Muscle layer of duodenum (tissue), 2 donors: ENCODE measurements at regions not wholly inside any gene's neighbourhood (a gene's known extent, or its start where the extent isn't known, plus 50 kb on each side); places are given as distances from the start of the nearest gene placed in this dataset.

Experiments
- H3K27ac ChIP-seq: one replicate; pipeline ENCODE4 v1.7.0; 2013; ENCODE audit warnings: mild to moderate bottlenecking, low read length
- H3K27me3 ChIP-seq: one replicate; pipeline ENCODE4 v1.7.0; 2013; ENCODE audit warnings: low read depth, mild to moderate bottlenecking, control low read depth, low read length
- H3K36me3 ChIP-seq, 2 donors: one replicate each; pipeline ENCODE4 v1.7.0; 2013; ENCODE audit warnings: low read length in 2 of 2, control low read depth in 1 of 2, mild to moderate bottlenecking in 1 of 2; ENCODE audit not compliant: insufficient read depth in 2 of 2, control insufficient read depth in 1 of 2
- H3K4me1 ChIP-seq, 2 donors: one replicate each; pipeline ENCODE4 v1.7.0; 2013; ENCODE audit warnings: low read length in 2 of 2, mild to moderate bottlenecking in 2 of 2, control low read depth in 1 of 2, moderate library complexity in 1 of 2; ENCODE audit not compliant: insufficient read depth in 2 of 2, control insufficient read depth in 1 of 2
- H3K4me3 ChIP-seq, 2 donors: one replicate each; pipeline ENCODE4 v1.7.0; 2013; ENCODE audit warnings: low read length in 2 of 2, low read depth in 1 of 2, mild to moderate bottlenecking in 1 of 2
- H3K9me3 ChIP-seq, 2 donors: one replicate each; pipeline ENCODE4 v1.7.0; 2013; ENCODE audit warnings: low read length in 2 of 2, control low read depth in 1 of 2, mild to moderate bottlenecking in 1 of 2; ENCODE audit not compliant: control insufficient read depth in 1 of 2
- donor health status: healthy.

DNA sequence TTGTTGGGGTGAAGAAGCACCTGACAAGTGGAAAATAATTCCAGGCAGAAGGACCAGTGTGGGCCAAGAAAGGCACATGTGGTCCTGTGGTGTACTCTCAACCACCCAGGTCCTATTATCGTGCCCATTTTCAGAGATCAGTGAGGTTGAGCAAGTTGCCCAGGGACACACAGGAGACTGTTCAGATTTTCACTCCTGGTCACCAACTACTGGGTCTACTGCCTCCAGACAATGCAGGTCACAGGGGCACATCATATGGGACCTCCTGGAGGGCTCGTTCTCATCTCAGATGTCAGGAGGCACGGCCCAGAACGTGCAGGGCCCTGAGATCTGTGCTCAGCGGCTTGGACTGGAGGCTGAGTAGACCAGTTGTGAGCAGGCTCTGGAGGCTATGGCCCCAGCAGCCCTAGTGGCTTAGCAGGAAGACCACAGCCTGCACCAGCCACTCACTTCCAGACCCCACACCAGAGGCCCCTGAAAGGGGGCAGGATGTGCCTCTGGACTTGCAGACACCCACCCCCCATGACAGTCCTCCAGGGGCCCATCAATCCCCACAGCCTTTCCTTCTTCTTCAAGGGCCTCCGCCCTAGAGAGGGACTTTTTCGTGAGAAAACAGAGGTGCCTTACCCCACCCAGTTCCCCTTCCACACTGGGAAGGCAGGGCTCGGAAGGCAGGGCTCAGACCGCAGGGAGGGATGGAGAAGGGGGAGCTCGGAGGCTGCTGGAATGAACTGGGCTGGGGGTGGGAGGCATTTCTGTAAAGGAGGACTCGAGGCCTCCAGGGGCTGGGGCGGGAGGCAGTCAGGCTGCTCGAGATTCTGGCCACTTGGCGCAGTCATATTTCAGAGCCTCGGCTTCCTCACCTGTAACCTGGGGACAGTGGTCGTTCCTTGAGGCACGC, 82.7 kb upstream of the NEURL1B start:
- H3K36me3 ChIP-seq: no peaks in the 10 kb centered on the region
- no peak overlapping the region for H3K4me3 ChIP-seq
- H3K27me3 ChIP-seq: no peaks in the 10 kb centered on the region
- no peaks in the 10 kb centered on the region for H3K9me3 ChIP-seq
- peaks cover 6 to 50% of the 10 kb centered on the region in 2 donors for H3K4me1 ChIP-seq
- H3K27ac ChIP-seq: peak overlapping the region; percentile 5

DNA sequence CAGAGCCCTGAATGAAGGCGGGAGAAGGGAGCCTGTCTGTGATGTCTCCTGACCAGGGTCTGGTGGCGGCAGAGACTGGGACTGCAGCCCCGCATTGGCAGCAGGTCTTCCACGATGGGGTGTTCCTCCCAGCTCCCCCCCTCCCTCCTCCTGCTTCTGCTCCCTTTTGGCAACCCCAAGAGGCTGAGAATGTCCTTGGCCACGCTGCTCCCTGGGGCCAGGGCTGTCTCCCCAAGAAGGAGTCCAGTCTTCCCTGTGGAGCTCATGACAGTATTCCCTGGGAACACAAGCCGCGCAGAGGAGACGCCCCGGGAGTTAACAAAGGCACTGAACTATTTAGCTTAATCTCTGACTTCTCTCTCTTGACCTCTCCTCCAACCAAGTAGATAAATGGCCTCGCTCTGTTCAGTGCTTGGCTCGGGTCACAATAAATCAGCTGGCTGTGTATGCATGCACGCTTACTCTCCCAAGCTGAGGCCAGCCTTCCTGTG, 84.0 kb upstream of the NEURL1B start:
- Histone ChIP-seq H3K4me3 (no peak overlapping the region), H3K27ac (no peak overlapping the region), H3K9me3 (no peaks in the 10 kb centered on the region), H3K36me3 (no peaks in the 10 kb centered on the region), H3K27me3 (no peaks in the 10 kb centered on the region), H3K4me1 (peaks cover 6 to 50% of the 10 kb centered on the region in 2 donors)

GRCh38 chr5:172556262-172556661, 84.8 kb upstream of the NEURL1B start:
- Histone ChIP-seq H3K9me3 (no peaks in the 10 kb centered on the region), H3K27ac (no peak overlapping the region), H3K36me3 (no peaks in the 10 kb centered on the region), H3K27me3 (no peaks in the 10 kb centered on the region), H3K4me1 (peaks cover 6 to 50% of the 10 kb centered on the region in 2 donors), H3K4me3 (no peak overlapping the region)

DNA sequence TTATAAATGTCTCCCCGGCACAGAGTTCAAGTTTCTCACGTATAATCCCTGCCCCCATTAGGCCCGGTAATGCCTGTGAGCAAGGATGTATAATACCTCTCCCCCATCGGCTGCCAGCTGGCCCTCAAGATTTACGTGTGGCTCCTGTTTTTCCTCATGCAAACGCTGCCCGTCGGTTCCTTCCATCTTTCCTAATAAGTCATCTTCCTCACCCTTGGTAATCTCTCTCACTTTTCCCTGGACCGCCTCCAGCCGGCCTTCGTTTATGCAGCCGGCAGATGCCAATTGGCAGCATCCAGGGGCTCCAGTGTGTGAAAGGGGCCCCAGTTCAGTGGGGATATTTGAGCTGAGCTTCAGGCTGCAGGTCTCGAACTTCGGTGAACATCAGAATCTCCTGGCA, 86.5 kb upstream of the NEURL1B start:
- Histone ChIP-seq H3K36me3 (no peaks in the 10 kb centered on the region), H3K27ac (no peak overlapping the region), H3K4me1 (peaks cover 8 to 62% of the 10 kb centered on the region in 2 donors), H3K4me3 (no peak overlapping the region), H3K27me3 (no peaks in the 10 kb centered on the region), H3K9me3 (no peaks in the 10 kb centered on the region)

- no peak overlapping the region for H3K27ac ChIP-seq
- H3K9me3 ChIP-seq: no peaks in the 10 kb centered on the region
- H3K36me3 ChIP-seq: no peaks in the 10 kb centered on the region
- no peaks in the 10 kb centered on the region for H3K27me3 ChIP-seq
- no peak overlapping the region for H3K4me3 ChIP-seq
- H3K4me1 ChIP-seq: peaks cover 11 to 62% of the 10 kb centered on the region in 2 donors
Measured at GRCh38 chr5:172553903-172554302, 87.2 kb upstream of the NEURL1B start.

GRCh38 chr5:172553167-172553566, 87.9 kb upstream of the NEURL1B start:
- H3K27me3 ChIP-seq: no peaks in the 10 kb centered on the region
- no peaks in the 10 kb centered on the region for H3K36me3 ChIP-seq
- H3K4me3 ChIP-seq: no peak overlapping the region
- H3K4me1 ChIP-seq: peaks cover 11 to 61% of the 10 kb centered on the region in 2 donors
- no peaks in the 10 kb centered on the region for H3K9me3 ChIP-seq
- no peak overlapping the region for H3K27ac ChIP-seq

DNA sequence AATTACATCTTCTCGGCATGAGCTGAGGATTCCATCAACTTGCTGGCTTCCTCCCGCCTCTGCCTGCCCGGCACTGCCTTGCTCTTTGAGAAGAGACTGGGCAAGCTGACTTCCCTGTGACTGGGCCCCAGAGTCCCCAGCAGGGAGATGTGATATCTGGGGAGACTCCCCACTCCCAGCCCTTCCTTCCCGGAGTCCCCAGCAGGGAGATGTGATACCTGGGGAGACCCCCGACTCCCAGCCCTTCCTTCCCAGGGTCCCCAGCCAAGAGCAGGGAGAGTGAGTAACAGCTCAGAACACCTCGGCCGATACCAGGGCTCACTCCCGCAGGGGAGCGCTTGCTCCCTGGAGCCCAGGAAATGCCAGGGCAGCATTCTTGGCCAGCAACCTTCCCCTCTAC, 90.1 kb upstream of the NEURL1B start:
- H3K4me1 ChIP-seq: peaks cover 5 to 44% of the 10 kb centered on the region in 2 donors
- H3K36me3 ChIP-seq: no peaks in the 10 kb centered on the region
- H3K27me3 ChIP-seq: no peaks in the 10 kb centered on the region
- no peak overlapping the region for H3K4me3 ChIP-seq
- H3K9me3 ChIP-seq: no peaks in the 10 kb centered on the region
- no peak overlapping the region for H3K27ac ChIP-seq

DNA sequence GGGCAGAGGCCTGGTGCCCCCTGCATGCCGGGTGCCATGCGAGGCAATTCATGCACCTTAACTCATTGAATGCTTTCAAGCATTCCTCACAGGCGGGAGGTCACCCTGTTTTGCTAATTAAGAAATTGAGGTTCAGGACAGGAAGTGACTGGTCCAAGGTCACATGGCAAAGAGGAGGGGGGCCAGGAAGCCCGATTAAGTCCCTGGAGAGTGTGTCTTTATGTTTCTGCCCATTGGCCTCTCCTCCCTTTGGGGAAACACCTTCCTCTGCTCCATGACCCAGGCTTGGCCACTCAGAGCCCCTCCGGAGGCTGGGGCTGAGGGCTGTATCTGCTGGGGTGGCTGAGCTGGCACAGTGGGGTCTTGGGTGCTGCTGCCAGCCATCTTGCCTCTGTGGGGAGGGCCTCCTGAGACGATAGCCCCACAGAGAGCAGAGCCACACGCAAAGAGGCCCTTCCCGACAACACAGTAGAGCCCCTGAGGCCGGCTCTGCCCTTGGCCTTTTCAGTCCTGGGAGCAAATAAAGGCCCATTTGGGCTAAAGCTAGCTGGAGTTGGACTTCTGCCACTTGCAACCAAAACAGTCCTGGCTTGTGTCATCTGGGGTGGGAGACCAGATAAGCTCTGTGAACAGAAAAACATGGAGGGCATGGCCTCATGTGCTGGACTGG, 90.8 kb upstream of the NEURL1B start:
- H3K36me3 ChIP-seq: no peaks in the 10 kb centered on the region
- H3K4me1 ChIP-seq: peaks cover 5 to 37% of the 10 kb centered on the region in 2 donors
- H3K4me3 ChIP-seq: no peak overlapping the region
- H3K27ac ChIP-seq: no peak overlapping the region
- H3K9me3 ChIP-seq: no peaks in the 10 kb centered on the region
- H3K27me3 ChIP-seq: no peaks in the 10 kb centered on the region

DNA sequence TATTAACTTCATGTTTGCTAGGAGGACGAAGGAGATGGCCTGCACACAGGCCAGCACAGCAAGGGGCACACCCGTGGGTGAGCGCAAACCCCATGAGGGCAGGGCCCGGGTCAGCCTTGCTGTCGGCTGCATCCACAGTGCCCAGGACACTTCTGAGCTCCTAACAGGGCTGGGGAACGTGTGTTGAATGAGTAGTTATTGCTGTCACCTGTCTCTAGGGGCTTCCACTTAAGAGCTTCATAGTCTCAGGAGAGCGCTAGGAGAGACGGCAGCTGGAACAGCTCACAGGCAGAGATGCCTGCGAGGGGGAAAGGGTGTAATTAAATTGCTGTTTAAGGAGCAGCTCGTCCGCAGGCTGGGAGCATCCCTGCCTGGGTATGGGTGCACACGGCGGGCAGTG, 91.4 kb upstream of the NEURL1B start:
- H3K27me3 ChIP-seq: no peaks in the 10 kb centered on the region
- no peaks in the 10 kb centered on the region for H3K9me3 ChIP-seq
- no peak overlapping the region for H3K27ac ChIP-seq
- H3K4me3 ChIP-seq: no peak overlapping the region
- peaks cover 5 to 32% of the 10 kb centered on the region in 2 donors for H3K4me1 ChIP-seq
- H3K36me3 ChIP-seq: no peaks in the 10 kb centered on the region

DNA sequence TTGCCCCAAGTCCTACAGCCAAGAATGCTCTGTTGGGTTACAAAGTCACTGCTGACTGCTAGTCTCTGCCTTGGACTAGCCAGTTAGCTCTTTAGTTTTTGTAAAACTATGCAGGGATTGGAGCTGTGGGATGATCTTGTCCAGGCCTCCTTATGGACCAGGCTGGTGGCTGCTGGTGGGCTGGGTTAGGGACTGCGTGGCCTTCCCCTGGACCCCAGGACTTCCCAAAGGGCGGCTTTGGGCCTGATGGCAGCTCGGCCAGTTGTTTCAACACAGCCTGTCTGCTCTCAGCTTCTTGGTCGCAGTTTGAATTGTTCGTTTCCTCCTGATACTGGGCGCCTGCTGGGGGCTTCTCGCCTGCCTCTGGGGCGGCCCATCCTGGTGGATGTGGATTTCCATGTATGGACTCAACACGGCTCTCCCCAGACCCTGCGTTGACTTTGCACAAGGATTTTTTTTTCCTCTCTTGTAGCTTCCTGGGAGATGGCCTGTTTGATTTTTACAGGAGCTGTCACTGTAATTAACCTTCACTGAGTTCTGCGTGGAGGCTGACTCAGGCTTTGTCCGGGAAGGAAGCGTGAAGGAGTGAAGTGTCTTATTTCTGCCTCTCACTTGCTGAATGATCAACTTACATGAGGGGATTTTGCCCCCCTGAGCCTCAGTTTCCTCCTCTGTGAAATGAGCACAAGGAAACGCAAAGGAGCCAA, 91.9 kb upstream of the NEURL1B start:
- no peak overlapping the region for H3K27ac ChIP-seq
- H3K4me1 ChIP-seq: peaks cover 5 to 29% of the 10 kb centered on the region in 2 donors
- H3K4me3 ChIP-seq: no peak overlapping the region
- H3K36me3 ChIP-seq: no peaks in the 10 kb centered on the region
- H3K9me3 ChIP-seq: no peaks in the 10 kb centered on the region
- no peaks in the 10 kb centered on the region for H3K27me3 ChIP-seq

GRCh38 chr5:172548311-172548731, 92.7 kb upstream of the NEURL1B start:
- H3K9me3 ChIP-seq: no peaks in the 10 kb centered on the region
- peaks cover 5 to 23% of the 10 kb centered on the region in 2 donors for H3K4me1 ChIP-seq
- H3K4me3 ChIP-seq: no peak overlapping the region
- H3K36me3 ChIP-seq: no peaks in the 10 kb centered on the region
- no peak overlapping the region for H3K27ac ChIP-seq
- H3K27me3 ChIP-seq: no peaks in the 10 kb centered on the region
